ENCODE measurements at regions not wholly inside any gene's neighbourhood (a gene's known extent, or its start where the extent isn't known, plus 50 kb on each side); places are given as distances from the start of the nearest gene placed in this dataset.

DNA sequence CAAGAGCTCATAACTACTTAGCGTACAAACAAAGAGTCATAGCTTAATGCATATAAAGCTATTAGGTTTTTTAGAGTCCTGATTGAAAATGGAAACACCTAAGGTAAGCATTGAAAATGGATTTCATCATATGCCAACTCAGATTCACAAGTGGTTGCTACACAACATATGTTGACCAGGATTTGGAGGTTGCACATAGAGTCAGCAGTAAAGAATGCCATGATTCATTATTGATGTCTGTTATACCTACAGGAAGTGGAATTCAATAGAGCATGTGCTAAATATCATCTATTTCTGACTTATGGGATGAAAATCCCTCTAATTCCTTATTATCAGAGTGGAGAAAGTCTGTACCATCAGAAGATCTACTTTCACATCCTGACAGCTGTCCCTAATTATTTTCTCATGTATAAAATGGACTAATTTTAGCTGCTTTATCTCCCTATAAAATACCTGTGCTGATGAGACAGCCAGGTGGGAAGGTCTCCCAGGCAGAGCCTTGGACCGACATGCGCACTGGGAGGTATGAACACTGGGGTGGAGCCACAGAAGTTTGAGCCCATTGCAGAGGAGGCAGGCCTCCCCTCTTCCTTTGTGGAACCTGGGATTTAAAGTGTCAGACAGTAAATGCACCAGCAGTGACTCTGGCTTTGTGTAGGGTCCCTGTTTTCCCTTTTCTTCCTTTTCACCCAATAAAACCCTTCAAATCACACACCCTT, 204.2 kb downstream of the AASDHPPT start:
- TF ChIP-seq, protein P1, sequence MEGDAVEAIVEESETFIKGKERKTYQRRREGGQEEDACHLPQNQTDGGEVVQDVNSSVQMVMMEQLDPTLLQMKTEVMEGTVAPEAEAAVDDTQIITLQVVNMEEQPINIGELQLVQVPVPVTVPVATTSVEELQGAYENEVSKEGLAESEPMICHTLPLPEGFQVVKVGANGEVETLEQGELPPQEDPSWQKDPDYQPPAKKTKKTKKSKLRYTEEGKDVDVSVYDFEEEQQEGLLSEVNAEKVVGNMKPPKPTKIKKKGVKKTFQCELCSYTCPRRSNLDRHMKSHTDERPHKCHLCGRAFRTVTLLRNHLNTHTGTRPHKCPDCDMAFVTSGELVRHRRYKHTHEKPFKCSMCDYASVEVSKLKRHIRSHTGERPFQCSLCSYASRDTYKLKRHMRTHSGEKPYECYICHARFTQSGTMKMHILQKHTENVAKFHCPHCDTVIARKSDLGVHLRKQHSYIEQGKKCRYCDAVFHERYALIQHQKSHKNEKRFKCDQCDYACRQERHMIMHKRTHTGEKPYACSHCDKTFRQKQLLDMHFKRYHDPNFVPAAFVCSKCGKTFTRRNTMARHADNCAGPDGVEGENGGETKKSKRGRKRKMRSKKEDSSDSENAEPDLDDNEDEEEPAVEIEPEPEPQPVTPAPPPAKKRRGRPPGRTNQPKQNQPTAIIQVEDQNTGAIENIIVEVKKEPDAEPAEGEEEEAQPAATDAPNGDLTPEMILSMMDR (IDR thresholded peaks at IDR 0.05; ENCODE audit: insufficient read depth, low read depth, low read length), result no peak
- TF ChIP-seq EZH2 (IDR thresholded peaks at IDR 0.05; ENCODE audit: insufficient read depth, low read length), result no peak

Data from astrocyte (in vitro differentiated cells and primary cell).